Uterus (tissue), 2 donors: ENCODE measurements at regions not wholly inside any gene's neighbourhood (a gene's known extent, or its start where the extent isn't known, plus 50 kb on each side); places are given as distances from the start of the nearest gene placed in this dataset.

Experiments used
- POLR2A ChIP-seq, 2 donors: fragments of 450-650 bp; IDR thresholded peaks; one replicate each; pipeline ENCODE4 v1.6.1; 2016; ENCODE audit warnings: antibody characterized with exemption in 2 of 2, mild to moderate bottlenecking in 1 of 2, moderate library complexity in 1 of 2
- TF ChIP-seq, protein P1 (sequence below), 4 experiments: fragments of 200-600 bp in 2 of 4; fragments of 450-650 bp in 2 of 4; sonication (generic) in 2 of 4; IDR thresholded peaks; one replicate each; pipeline ENCODE4 v1.5.1; 2016 to 2019; ENCODE audit warnings: antibody characterized with exemption in 4 of 4, mild to moderate bottlenecking in 2 of 4, moderate library complexity in 1 of 4

DNA sequence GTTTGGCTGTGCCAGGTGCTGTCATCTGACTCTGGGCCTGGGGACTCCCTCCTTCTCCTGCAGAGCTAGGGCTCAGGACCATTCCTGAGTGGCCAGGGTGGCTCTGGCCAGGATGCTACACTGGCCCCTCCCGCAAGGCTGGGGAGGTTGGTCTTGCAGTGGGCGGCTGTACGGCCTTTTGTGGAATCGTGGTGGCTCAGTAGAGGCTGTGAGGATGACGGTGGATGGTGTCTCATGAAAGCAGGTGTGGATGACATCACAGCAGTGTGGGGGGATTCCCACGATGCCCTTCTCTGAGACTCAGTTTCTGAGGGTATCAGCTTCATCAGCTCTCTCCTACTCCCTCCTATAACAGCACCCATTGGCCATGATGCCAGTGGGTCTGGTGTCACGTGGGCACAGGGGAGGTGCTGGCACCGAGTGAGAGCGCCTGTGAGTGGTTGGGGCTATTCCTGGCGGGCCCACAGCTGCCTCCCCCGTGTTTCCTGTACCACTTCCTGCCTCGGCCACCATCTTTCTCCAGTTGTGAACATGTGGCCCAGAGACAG lies 144.2 kb upstream of the HDAC4 start:
- TF ChIP-seq, protein P1, sequence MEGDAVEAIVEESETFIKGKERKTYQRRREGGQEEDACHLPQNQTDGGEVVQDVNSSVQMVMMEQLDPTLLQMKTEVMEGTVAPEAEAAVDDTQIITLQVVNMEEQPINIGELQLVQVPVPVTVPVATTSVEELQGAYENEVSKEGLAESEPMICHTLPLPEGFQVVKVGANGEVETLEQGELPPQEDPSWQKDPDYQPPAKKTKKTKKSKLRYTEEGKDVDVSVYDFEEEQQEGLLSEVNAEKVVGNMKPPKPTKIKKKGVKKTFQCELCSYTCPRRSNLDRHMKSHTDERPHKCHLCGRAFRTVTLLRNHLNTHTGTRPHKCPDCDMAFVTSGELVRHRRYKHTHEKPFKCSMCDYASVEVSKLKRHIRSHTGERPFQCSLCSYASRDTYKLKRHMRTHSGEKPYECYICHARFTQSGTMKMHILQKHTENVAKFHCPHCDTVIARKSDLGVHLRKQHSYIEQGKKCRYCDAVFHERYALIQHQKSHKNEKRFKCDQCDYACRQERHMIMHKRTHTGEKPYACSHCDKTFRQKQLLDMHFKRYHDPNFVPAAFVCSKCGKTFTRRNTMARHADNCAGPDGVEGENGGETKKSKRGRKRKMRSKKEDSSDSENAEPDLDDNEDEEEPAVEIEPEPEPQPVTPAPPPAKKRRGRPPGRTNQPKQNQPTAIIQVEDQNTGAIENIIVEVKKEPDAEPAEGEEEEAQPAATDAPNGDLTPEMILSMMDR (IDR thresholded peaks at IDR 0.05) = no peak
- no peak for TF ChIP-seq POLR2A (IDR thresholded peaks at IDR 0.05)
